H9 (cell line): ENCODE measurements at regions not wholly inside any gene's neighbourhood (a gene's known extent, or its start where the extent isn't known, plus 50 kb on each side); places are given as distances from the start of the nearest gene placed in this dataset.

ENCODE experiments used
- DNase-seq: peaks from one replicate; pipeline ENCODE4 v3.0.0-alpha.2; 2017
- H2AFZ ChIP-seq: one replicate; pipeline ENCODE4 v1.6.1; 2013; ENCODE audit warnings: mild to moderate bottlenecking, low read length, control low read depth, moderate library complexity
- H2AK5ac ChIP-seq: 2 replicates; pipeline ENCODE4 v1.6.1; 2013; ENCODE audit warnings: low read length, control low read depth, mixed read lengths; ENCODE audit not compliant: insufficient read length
- H2BK120ac ChIP-seq: one replicate; pipeline ENCODE4 v1.6.1; 2013; ENCODE audit warnings: low read depth, mild to moderate bottlenecking, low read length, control low read depth, inconsistent platforms; ENCODE audit not compliant: poor library complexity, severe bottlenecking
- H2BK12ac ChIP-seq: 2 replicates; pipeline ENCODE4 v1.6.1; 2013; ENCODE audit warnings: low read length, control low read depth, mixed read lengths, low read depth; ENCODE audit not compliant: insufficient read length
- H2BK15ac ChIP-seq: 2 replicates; pipeline ENCODE4 v1.6.1; 2013; ENCODE audit warnings: low read depth, low read length, control low read depth
- H2BK20ac ChIP-seq: one replicate; pipeline ENCODE4 v1.6.1; 2013; ENCODE audit warnings: low read depth, mild to moderate bottlenecking, low read length, control low read depth, inconsistent platforms; ENCODE audit not compliant: poor library complexity, severe bottlenecking
- H2BK5ac ChIP-seq: 2 replicates; pipeline ENCODE4 v1.6.1; 2013; ENCODE audit warnings: low read length, control low read depth, mixed read lengths; ENCODE audit not compliant: insufficient read length
- H3K14ac ChIP-seq: 2 replicates; pipeline ENCODE4 v1.6.1; 2013; ENCODE audit warnings: low read length, control low read depth; ENCODE audit not compliant: insufficient read depth
- H3K18ac ChIP-seq: 2 replicates; pipeline ENCODE4 v1.6.1; 2013; ENCODE audit warnings: low read depth, mild to moderate bottlenecking, mixed read lengths, low read length, control low read depth; ENCODE audit not compliant: insufficient read length
- H3K23ac ChIP-seq: 2 replicates; pipeline ENCODE4 v1.6.1; 2013; ENCODE audit warnings: low read length, control low read depth, mixed read lengths, low read depth; ENCODE audit not compliant: insufficient read length
- H3K23me2 ChIP-seq: 2 replicates; pipeline ENCODE4 v1.6.1; 2013; ENCODE audit warnings: low read depth, mild to moderate bottlenecking, mixed read lengths, low read length, control low read depth; ENCODE audit not compliant: insufficient read length, poor library complexity, severe bottlenecking
- H3K27ac ChIP-seq: 2 replicates; pipeline ENCODE4 v1.5.1; 2013; ENCODE audit warnings: low read length, control low read depth, mixed read lengths, low read depth; ENCODE audit not compliant: insufficient read length
- H3K27me3 ChIP-seq: 2 replicates; pipeline ENCODE4 v1.6.1; 2013; ENCODE audit warnings: low read length, control low read depth, inconsistent platforms; ENCODE audit not compliant: insufficient read depth
- H3K4ac ChIP-seq: 2 replicates; pipeline ENCODE4 v1.6.1; 2013; ENCODE audit warnings: low read depth, mild to moderate bottlenecking, control low read depth, inconsistent platforms, low read length, moderate library complexity
- H3K4me1 ChIP-seq: 2 replicates; pipeline ENCODE4 v1.6.1; 2013; ENCODE audit warnings: low read length, control low read depth, inconsistent platforms; ENCODE audit not compliant: insufficient read depth
- H3K4me2 ChIP-seq: 2 replicates; pipeline ENCODE4 v1.6.1; 2013; ENCODE audit warnings: low read length, control low read depth, mixed read lengths; ENCODE audit not compliant: insufficient read length, insufficient read depth
- H3K56ac ChIP-seq: 2 replicates; pipeline ENCODE4 v1.6.1; 2013; ENCODE audit warnings: low read depth, mild to moderate bottlenecking, mixed read lengths, low read length, control low read depth; ENCODE audit not compliant: insufficient read length
- H3K79me1 ChIP-seq: 2 replicates; pipeline ENCODE4 v1.6.1; 2013; ENCODE audit warnings: low read depth, mild to moderate bottlenecking, moderate library complexity, low read length, control low read depth, inconsistent platforms; ENCODE audit not compliant: insufficient read depth, poor library complexity, severe bottlenecking
- H3K79me2 ChIP-seq: 2 replicates; pipeline ENCODE4 v1.6.1; 2013; ENCODE audit warnings: low read length, control low read depth, inconsistent platforms; ENCODE audit not compliant: insufficient read depth
- H3K9ac ChIP-seq: 2 replicates; pipeline ENCODE4 v1.6.1; 2013; ENCODE audit warnings: low read length, control low read depth, mixed read lengths; ENCODE audit not compliant: insufficient read length; ENCODE audit errors: extremely low read depth
- H3K9me3 ChIP-seq: one replicate; pipeline ENCODE4 v1.6.1; 2013; ENCODE audit warnings: low read depth, low read length, inconsistent platforms; ENCODE audit not compliant: control insufficient read depth
- H3T11ph ChIP-seq: one replicate; pipeline ENCODE4 v1.6.1; 2013; ENCODE audit warnings: mild to moderate bottlenecking, low read length, control low read depth, inconsistent platforms
- H4K20me1 ChIP-seq: one replicate; pipeline ENCODE4 v1.6.1; 2013; ENCODE audit not compliant: control insufficient read depth, insufficient read length, insufficient read depth
- H4K5ac ChIP-seq: 2 replicates; pipeline ENCODE4 v1.6.1; 2013; ENCODE audit warnings: low read depth, mild to moderate bottlenecking, mixed read lengths, low read length, control low read depth; ENCODE audit not compliant: insufficient read length
- H4K8ac ChIP-seq: replicated peaks from 2 replicates; pipeline ENCODE4 v1.6.1; 2013; ENCODE audit warnings: low read length, control low read depth, mixed read lengths, low read depth; ENCODE audit not compliant: insufficient read length
- H4K91ac ChIP-seq: 2 replicates; pipeline ENCODE4 v1.6.1; 2013; ENCODE audit warnings: low read depth, mild to moderate bottlenecking, moderate library complexity, mixed read lengths, low read length, control low read depth; ENCODE audit not compliant: insufficient read length
- H3K27ac Mint-ChIP-seq, 3 experiments: 2 replicates in 2 of 3; 3 replicates in 1 of 3; pipeline ENCODE4 v1.8.0; 2020 to 2021; ENCODE audit warnings: mixed read lengths in 3 of 3, mild to moderate bottlenecking in 1 of 3, moderate library complexity in 1 of 3
- H3K27me3 Mint-ChIP-seq: 2 replicates; pipeline ENCODE4 v1.8.0; 2021; ENCODE audit warnings: low read depth, mild to moderate bottlenecking, moderate library complexity, mixed read lengths
- H3K36me3 Mint-ChIP-seq, 3 experiments: 2 replicates in 2 of 3; 3 replicates in 1 of 3; pipeline ENCODE4 v1.8.0; 2020 to 2021; ENCODE audit warnings: low read depth in 3 of 3, mixed read lengths in 3 of 3; ENCODE audit not compliant: insufficient read depth in 1 of 3
- H3K4me1 Mint-ChIP-seq, 2 experiments: 2 replicates each; pipeline ENCODE4 v1.8.0; 2020; ENCODE audit warnings: mixed read lengths in 2 of 2
- H3K4me3 Mint-ChIP-seq, 2 experiments: 2 replicates in 1 of 2; 3 replicates in 1 of 2; pipeline ENCODE4 v1.8.0; 2020 to 2021; ENCODE audit warnings: mild to moderate bottlenecking in 2 of 2, mixed read lengths in 2 of 2, moderate library complexity in 1 of 2
- H3K9me3 Mint-ChIP-seq, 2 experiments: 2 replicates in 1 of 2; 3 replicates in 1 of 2; pipeline ENCODE4 v1.8.0; 2020; ENCODE audit warnings: mild to moderate bottlenecking in 2 of 2, mixed read lengths in 2 of 2, moderate library complexity in 1 of 2
- WGBS: extraction: QIAGEN DNeasy Blood & Tissue Kit; methylation state at CpG from one replicate; pipeline ENCODE4 v1.1.7; 2013; ENCODE audit warnings: missing lambda C conversion rate, low lambda C conversion rate, mixed read lengths; ENCODE audit not compliant: insufficient read length; ENCODE audit errors: extremely low coverage; 5-methylcytosine and 5-hydroxymethylcytosine counted together
- TF ChIP-seq, protein P1 (sequence below): fragments of 200-600 bp; sonication (generic); conservative IDR thresholded peaks from 3 replicates; pipeline ENCODE4 v1.8.0; 2021; ENCODE audit warnings: antibody characterized with exemption, mild to moderate bottlenecking

DNA sequence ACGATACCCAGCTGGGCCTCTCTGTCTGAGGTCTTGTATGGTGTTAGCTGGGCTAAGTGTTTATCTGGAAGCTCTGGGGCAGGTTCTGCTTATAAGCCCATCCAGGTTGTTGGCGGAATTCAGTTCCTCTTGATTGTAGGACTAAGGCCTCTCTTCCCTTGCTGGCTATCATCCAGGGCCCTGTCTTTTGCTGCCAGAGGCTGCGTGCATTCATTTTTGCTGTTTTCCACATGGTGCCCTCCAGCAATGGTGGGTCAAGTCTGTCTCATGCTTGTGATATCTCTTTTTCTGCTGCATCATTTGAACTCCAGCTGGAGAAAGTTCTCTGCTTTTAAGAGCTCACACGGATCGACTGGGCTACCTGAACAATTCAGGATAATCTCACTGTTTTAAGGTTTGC lies 105.7 kb upstream of the ZNF618 start:
- Histone ChIP-seq H3K14ac (no peak overlapping the region), H3K18ac (no peak overlapping the region), H3K23me2 (no peaks in the 10 kb centered on the region), H4K91ac (no peak overlapping the region), H3K79me1 (no peaks in the 10 kb centered on the region), H3T11ph (no peak overlapping the region), H4K20me1 (no peaks in the 10 kb centered on the region), H3K56ac (no peak overlapping the region), H2AFZ (no peak overlapping the region), H4K8ac (no peak overlapping the region), H2BK15ac (no peak overlapping the region), H2AK5ac (no peak overlapping the region), H2BK5ac (no peak overlapping the region), H3K9ac (no peak overlapping the region), H2BK120ac (no peak overlapping the region), H3K27ac (no peak overlapping the region), H3K4ac (no peak overlapping the region), H4K5ac (no peak overlapping the region), H3K23ac (no peak overlapping the region), H3K27me3 (no peaks in the 10 kb centered on the region), H3K4me1 (no peaks in the 10 kb centered on the region), H3K4me2 (no peak overlapping the region), H2BK20ac (no peak overlapping the region), H3K79me2 (no peaks in the 10 kb centered on the region), H2BK12ac (no peak overlapping the region), H3K9me3 (no peaks in the 10 kb centered on the region)
- no peaks in the 10 kb centered on the region for H3K36me3 Mint-ChIP-seq
- H3K9me3 Mint-ChIP-seq = no peaks in the 10 kb centered on the region
- WGBS = no CpG with 5 or more reads among the region's 5 CpGs
- H3K4me3 Mint-ChIP-seq = no peak overlapping the region
- H3K4me1 Mint-ChIP-seq = no peaks in the 10 kb centered on the region
- DNase-seq = no peak
- TF ChIP-seq, protein P1, sequence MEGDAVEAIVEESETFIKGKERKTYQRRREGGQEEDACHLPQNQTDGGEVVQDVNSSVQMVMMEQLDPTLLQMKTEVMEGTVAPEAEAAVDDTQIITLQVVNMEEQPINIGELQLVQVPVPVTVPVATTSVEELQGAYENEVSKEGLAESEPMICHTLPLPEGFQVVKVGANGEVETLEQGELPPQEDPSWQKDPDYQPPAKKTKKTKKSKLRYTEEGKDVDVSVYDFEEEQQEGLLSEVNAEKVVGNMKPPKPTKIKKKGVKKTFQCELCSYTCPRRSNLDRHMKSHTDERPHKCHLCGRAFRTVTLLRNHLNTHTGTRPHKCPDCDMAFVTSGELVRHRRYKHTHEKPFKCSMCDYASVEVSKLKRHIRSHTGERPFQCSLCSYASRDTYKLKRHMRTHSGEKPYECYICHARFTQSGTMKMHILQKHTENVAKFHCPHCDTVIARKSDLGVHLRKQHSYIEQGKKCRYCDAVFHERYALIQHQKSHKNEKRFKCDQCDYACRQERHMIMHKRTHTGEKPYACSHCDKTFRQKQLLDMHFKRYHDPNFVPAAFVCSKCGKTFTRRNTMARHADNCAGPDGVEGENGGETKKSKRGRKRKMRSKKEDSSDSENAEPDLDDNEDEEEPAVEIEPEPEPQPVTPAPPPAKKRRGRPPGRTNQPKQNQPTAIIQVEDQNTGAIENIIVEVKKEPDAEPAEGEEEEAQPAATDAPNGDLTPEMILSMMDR = no peak
- H3K27me3 Mint-ChIP-seq = peaks cover 28% of the 10 kb centered on the region
- H3K27ac Mint-ChIP-seq = no peak overlapping the region
